Vagina (tissue), 2 donors: ENCODE measurements at regions not wholly inside any gene's neighbourhood (a gene's known extent, or its start where the extent isn't known, plus 50 kb on each side); places are given as distances from the start of the nearest gene placed in this dataset.

Experiments used
- POLR2A ChIP-seq, 2 donors: fragments of 450-650 bp; IDR thresholded peaks; one replicate each; pipeline ENCODE4 v1.6.1; 2017; ENCODE audit warnings: antibody characterized with exemption in 2 of 2, mild to moderate bottlenecking in 2 of 2, moderate library complexity in 2 of 2
- POLR2AphosphoS5 ChIP-seq, 2 donors: sonication (generic); formaldehyde crosslinking; IDR thresholded peaks; one replicate each; pipeline ENCODE4 v1.9.0; 2017; ENCODE audit warnings: antibody characterized with exemption in 2 of 2, mild to moderate bottlenecking in 2 of 2, low read depth in 1 of 2; ENCODE audit not compliant: insufficient read depth in 1 of 2
- TF ChIP-seq, protein P1 (sequence below), 3 experiments: fragments of 450-650 bp in 2 of 3; fragments of 200-600 bp in 1 of 3; sonication (generic) in 1 of 3; IDR thresholded peaks; one replicate each; pipeline ENCODE4 v1.5.1; 2017 to 2019; ENCODE audit warnings: antibody characterized with exemption in 3 of 3, mild to moderate bottlenecking in 2 of 3, moderate library complexity in 2 of 3

DNA sequence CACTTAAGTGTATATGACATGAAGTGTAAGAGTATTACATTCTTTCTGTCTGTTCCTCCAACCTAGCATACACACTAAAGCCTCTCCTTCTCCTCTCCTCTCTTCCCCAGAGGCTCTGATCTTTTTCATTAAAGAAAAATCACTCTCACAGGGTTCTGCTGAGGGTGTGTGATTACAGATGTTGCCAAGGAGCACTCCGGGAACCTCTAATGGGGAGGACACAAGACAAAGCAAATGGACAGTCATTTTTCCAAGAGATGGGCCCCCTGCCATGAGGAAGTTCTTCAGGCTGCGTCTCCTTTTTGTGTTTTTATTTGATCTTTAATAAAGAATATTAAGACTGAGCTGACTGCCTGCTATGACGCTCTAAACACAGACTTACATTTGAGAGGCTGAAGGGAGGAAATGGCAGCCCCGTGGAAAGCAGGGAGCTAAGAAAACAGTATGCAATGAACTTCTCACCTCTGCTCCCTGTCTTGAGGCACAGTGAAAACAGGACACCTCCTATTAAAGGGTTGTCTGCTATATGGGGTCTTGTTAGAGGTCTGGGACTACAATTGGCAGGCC lies 578.1 kb downstream of the PIK3C3 start:
- TF ChIP-seq, protein P1, sequence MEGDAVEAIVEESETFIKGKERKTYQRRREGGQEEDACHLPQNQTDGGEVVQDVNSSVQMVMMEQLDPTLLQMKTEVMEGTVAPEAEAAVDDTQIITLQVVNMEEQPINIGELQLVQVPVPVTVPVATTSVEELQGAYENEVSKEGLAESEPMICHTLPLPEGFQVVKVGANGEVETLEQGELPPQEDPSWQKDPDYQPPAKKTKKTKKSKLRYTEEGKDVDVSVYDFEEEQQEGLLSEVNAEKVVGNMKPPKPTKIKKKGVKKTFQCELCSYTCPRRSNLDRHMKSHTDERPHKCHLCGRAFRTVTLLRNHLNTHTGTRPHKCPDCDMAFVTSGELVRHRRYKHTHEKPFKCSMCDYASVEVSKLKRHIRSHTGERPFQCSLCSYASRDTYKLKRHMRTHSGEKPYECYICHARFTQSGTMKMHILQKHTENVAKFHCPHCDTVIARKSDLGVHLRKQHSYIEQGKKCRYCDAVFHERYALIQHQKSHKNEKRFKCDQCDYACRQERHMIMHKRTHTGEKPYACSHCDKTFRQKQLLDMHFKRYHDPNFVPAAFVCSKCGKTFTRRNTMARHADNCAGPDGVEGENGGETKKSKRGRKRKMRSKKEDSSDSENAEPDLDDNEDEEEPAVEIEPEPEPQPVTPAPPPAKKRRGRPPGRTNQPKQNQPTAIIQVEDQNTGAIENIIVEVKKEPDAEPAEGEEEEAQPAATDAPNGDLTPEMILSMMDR (IDR thresholded peaks at IDR 0.05) = no peak
- TF ChIP-seq POLR2A (IDR thresholded peaks at IDR 0.05) = no peak
- no peak for TF ChIP-seq POLR2AphosphoS5 (IDR thresholded peaks at IDR 0.05; ENCODE audit: insufficient read depth in 1 of 2, low read depth in 1 of 2)
